ENCODE measurements at regions not wholly inside any gene's neighbourhood (a gene's known extent, or its start where the extent isn't known, plus 50 kb on each side); places are given as distances from the start of the nearest gene placed in this dataset.

DNA sequence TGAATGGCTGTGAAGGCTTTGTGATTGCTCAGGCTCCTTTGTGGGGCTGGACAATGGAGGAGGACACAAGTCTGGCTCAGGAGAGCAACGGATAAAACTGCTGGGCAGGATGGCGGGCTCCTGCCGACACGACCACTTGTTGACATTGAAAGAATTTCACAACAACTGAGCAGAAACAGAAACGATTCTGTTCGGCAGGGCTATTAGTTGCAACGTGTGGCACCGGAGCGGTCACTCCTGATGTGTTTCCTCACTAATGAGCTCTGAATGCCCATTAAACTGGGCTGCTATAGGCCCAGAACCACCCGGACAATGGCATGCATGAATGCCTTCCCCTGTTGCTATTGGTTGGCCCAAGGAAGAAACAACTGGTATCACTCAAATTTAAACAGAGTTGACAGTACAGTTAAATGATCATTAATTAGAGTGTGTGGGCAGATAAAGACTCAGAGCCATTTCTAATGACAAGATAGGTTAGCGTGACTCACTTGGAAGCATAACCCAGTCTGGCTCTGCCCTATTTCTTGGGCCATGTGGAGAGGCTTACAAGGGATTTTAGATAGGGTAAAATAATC, 142.9 kb downstream of the ASCL1 start:
- DNase-seq: no peak

DNA sequence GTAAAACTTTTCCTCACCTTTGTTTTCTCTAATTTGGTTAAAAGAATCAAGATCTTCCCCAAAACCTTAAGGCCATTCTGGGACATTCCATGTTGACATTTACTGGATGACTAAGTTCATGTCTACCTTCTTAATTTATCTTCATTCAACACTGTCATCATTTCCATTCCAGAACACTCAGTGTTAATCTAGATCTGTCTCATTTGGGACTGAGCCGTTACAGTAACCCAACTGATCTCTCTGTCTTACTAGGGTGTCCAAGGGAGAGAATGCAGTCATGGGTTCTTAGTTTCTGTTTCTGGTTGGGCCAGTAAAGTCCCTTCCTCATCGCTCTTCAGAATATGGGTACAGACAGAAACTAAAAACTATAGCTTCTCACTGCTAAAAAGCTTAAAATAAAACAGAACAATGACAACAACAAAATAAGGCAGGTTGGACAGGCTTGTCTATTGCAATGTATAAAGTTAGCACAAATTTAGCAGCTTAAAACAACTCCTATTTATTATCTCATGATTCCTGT, 144.8 kb downstream of the ASCL1 start:
- no peak for DNase-seq

DNA sequence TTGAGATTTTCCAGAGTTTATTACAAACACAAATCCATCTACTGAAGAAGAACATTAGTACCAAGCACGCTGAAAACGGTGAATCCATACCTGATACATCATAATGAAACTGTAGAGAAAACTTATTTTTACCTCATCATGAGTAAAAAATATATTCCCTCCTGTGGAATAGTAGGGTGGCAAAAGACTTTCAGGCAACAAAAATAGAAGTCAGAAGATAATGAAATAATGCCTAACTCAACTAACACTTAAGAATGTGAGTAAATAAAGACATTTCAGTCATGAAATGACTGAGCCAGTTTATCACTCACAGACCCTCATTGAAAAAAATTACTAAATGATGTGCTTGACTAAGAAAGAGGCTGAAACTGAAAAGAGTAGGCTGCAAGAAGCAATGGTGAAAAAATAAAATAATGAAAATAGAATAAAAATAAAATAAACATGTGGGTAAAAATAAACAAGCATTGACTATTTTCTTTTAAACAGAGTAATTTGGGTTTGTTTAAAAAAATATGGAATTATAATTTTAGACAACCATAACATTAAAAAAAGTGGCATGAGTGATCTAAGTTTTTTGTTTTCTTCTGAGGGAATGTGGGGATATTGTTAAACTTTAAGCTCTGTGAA, 148.6 kb downstream of the ASCL1 start:
- DNase-seq: no peak

DNA sequence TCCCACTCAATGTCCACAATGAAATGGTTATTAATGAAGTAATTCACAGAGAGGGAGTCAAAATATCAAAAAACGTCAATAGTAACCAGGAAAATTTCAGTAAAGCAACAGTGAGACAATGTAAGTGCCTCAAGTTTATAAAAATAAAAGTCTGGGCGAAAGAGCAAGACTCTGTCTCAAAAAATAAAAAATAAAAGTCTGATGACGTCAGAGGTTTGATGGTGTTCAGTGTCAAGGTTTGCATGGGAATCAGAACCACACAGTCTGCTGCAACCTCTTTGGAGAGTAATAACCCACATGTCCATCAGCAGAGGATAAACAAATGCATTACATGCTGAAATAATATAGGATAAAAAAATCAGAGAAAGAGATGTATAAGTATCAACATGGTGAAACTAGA, 152.4 kb downstream of the ASCL1 start:
- DNase-seq: no peak

DNA sequence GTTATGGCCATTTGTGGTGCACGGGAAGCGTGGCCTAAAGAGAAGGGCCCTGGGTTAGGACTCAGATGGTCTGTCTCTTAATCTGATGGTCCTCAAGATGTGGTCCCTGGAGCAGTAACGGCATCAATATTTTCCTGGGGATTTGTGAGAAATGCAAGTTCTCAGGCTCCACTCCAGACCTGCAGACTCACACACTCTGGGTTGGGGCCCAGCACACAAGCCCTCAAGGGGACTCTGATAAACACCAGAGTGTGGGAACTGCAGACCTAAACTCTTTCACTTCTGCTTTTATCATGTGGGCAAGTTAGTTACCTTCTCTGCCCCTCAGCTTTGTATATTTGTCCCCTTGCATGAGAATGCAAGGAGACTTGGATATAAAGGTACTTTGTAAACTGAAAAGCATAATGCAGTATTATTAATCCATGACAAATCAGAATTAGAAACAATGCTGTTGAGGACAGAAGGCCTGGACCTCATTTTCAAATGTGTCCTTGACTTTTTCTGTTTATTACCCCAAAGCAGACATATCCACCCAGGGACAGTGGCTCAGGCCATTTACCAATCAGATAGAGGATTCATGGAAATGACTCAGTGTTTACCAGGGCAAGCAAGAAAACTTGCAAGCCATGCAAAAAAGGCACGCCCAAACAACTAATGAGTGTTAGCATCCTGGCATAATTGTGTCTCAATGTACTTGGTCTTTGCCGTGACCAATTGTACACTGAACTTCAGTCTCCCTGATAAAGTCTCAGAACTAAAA, 157.0 kb downstream of the ASCL1 start:
- DNase-seq: no peak

DNA sequence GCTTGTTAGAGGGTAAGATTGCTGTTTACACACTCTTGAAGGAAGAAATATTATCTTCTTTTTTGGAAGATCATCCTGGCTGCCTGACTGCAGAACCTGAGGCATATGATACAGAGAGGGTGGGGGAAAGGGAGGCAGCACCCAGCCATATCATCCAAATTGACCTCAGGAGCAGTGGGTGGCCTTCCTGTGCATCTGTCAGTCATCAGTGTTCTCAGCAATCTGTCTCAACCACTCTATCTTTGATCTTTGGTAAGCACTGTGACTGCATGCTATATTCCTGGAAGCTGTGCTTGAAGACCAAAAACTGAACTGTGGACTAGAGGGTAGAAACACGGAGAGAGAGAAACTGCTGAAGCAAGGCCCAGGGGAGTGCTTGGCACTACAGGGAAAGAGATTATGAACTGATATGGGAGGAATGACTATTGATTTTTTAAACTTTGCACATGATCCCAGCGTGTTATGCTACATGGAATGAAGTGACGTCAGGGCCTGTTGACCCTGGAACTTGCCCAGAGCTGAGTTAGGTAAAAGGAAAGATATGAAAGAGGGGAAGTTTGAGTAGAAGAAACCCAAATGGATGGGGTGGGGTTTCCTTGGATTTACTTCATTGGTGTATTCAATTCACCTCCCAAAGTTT, 171.5 kb downstream of the ASCL1 start:
- DNase-seq: no peak

DNA sequence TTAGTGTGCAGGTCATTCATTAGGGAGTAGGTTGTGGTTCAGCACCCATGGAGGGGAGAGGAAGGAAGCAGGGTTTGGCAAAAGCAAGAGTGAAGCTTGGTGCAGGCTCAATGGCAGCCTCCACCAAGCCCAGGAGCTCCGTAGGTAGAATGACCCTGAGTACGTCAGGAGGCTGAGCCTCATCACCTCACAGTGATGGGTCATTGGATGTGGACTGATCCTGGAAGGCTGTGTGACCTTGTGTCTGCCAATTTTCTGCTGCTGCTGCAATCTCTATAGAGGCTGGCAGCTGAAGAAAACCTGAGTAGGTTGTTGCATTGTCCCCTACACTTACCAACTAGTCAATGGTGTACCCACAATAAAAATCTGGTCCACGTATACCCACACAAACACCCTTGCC, 173.1 kb downstream of the ASCL1 start:
- DNase-seq: no peak

DNA sequence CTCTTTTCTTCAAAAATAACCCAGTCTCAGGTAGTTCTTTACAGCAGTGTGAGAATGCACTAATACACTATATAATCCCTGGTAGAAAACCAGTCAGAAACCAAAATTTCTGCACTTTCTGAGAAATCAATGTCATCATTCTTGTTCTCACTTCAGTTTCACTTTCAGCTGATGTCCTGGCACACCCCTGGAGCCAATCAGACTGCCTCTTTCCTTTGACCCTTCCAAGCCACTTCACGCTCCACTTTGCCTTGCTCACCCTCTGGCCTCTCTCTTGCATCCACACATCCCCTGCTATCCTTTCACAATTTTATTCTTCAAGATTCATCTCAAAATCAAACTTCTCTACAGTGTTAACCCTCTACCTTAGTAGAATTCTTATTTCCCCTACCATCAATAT, 181.1 kb downstream of the ASCL1 start:
- DNase-seq: no peak

DNA sequence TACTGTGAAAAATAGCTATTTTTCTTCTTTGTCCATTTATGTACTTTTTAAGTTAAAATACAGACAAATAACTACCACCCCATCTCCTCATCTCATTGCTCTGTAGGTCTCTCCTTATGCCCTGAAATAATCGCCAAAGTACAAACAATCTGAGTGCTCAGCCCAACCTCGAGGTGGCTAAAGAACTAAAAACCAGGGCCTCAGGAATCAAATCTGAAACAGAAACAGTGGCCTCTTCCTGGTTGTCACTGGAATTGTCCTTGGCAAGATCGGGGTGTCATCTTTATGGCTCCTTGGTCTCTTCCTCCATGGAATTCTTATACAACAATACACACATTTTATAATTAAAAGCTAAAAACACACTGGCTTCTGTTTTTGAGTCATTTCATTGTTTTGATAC, 182.4 kb downstream of the ASCL1 start:
- DNase-seq: no peak

DNA sequence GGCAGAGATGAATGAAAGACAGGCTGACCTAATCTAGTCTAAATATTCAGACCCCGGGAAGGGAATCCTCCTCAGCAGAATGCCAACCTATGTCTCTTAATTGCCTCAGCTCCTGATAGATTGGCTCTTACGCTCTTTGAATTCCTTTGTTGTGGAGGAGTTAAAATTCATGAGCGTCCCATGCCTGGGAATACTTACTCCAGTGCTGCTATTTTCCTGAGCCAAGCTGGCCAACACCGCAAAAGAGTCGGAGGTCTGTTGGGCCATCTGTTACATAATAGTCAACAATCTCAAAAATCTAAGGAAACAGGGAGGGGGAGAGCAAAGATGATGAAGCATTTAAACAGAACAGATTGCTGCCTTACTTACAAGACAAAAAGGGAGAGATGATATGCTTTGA, 182.8 kb downstream of the ASCL1 start:
- no peak for DNase-seq

DNA sequence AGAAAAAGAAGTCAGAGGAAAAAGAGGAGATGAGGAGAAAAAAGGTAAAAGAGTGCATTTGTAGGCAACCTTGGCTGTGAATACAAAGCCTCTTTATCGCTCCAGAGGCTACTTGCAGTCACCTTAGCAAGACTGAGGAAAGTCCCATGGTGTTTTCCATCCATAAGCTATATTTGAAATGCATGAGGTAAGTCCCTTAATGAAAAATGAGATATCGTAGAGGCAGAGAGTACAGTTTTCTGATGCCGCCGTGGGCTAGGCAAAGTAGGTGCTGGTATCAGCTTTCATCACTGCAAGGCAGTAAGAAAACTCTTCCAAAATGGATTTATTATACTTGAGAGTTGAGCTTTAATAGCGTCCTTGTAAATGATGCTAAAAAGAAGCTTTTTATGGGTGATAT, 186.8 kb downstream of the ASCL1 start:
- DNase-seq: no peak

DNA sequence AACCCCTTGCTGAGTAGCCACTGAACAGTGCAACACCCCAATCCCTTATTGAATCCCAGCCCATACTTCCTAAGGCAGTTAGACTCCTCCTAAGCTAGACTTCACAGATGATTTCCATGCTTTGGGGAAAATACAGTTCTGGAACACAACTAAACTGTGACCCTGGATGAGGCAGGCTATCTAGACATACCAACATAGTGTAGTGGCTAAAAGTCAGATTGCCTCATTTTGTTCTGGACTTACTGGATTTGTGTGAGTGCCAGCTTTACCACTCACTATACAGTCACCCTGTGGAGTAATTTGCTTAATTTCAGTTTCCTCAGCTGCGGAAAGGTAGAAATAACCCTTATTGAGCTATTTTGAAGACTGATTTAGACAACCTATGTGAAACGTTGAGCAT, 203.1 kb downstream of the ASCL1 start:
- DNase-seq: no peak

DNA sequence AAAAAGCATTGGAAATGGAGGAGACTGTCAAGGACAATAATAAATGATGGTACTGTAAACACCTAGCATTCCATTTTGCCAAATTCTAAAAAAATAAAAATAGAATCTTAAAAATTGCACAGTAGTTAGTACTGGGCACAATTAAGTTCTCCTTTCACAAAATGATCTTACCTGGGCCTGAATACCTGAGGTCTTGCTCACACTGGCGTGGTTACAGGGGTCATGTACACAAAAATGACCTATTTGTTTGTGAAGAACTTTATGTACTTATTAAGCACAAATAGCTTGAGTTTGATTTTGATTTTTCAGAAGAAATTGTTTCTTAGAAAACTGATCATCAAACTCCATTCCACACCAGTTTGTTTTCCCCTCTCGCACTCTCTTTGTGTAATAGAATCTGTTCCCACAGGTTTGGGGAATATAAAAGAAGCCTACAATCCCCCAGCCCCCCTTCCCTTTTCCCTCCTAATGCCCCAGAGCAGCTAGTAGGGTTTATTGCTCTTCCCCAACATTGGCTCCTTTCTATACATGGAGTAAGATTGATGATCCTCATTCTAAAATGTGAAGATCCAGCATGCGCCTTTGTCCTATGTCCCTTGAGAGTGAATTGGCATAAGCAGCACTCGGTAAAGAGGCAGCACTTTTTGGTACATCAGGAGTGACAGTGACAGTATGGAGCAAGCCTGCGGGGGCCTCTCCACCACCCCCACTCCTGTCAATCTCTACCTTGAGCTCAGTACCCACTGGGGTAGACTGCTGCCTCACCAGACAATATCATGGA, 204.3 kb downstream of the ASCL1 start:
- no peak for DNase-seq

DNA sequence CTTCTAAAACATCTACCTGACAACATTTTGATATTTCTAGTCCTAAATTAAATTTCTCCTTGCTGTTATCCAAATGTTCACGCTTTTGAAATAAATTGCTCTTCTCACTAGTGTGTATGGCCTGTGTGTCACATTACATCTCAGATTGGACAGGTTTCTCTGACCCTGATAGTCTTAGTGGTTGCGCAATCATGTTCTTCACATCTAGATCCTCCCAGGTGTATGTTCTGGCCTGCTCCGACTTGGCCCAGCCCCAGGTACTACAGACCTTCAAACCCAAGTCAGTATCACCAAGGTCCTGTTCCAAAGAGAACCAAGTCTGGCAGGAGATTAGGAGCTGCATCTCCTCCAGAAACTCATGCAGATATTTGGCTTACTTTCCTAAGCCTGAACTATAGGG, 209.5 kb downstream of the ASCL1 start:
- no peak for DNase-seq

DNA sequence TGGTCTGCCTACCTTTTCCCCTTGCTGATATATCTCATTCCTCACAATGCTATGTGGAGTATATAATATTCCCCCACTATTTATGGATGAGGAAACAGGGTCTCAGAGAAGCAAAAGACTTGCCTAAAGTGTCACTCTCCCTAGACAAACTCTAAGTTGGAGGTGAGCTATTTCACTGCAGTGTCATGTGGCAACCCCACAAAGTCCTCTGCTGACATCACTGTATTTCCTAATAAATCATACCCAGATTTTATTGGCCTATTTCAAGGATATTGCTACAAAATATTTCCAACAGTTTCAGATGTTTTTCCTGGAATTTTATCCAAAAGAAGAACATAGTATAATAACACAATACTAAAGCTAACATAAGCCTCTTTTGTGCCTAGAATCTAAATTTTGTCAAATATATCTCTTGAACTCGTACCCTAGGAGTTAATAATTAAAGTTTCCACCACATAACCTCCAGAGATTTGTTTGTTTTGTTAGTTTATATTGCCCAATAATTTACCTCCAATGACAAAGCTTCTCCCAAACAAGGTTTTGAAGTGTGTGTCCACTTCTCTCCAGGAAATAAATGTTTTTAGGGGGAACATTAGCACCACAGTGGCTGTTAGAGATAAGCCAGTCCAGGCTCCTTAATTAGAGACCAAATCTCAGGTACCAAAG, 215.1 kb downstream of the ASCL1 start:
- no peak for DNase-seq

DNA sequence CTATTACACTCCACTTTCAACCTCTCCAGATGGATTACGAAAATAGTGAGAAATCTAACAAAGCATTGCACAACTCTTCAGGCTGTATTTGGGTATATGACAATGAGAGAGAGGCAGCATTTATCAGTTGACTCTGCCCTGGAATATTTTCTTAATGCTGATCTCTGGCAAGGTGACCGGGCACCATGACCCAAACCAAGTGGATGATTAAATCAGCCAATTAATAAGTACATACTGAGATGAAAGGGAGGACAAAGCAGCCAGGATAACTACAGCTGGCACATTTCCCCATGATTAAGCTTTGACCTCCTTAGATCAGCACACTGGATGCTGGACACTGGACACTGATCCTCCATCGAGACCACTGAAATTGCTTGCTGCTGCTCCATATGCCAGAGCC, 218.2 kb downstream of the ASCL1 start:
- no peak for DNase-seq

DNA sequence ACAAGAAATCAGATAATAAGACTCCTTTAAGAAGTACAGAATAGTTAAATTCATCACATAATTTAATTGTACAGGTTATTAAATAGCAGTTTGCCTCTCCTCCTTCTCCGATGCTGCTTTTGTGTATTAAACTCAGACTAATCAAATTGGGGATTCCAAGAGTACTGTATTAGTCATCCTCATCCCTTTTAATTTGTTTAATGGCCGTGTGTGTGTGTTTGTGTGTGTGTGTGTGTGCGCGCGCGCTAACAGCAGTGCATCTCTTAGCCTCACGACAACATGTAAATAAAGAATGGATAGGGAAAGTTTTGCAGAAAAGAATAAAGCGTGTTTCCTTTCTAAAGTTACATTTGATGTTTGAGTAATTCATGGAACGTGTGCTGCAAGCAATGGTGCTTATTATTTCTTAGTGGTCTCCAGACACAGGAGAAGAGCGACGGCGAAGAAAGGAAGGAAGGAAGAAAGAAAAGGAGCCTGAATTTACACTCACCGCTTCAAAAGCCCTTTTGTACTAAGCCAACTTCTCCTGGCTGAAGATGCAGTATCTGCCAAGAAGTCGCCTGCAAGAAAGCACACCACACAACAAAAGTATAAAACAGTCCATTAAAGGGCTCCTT, 220.3 kb downstream of the ASCL1 start:
- DNase-seq: no peak

DNA sequence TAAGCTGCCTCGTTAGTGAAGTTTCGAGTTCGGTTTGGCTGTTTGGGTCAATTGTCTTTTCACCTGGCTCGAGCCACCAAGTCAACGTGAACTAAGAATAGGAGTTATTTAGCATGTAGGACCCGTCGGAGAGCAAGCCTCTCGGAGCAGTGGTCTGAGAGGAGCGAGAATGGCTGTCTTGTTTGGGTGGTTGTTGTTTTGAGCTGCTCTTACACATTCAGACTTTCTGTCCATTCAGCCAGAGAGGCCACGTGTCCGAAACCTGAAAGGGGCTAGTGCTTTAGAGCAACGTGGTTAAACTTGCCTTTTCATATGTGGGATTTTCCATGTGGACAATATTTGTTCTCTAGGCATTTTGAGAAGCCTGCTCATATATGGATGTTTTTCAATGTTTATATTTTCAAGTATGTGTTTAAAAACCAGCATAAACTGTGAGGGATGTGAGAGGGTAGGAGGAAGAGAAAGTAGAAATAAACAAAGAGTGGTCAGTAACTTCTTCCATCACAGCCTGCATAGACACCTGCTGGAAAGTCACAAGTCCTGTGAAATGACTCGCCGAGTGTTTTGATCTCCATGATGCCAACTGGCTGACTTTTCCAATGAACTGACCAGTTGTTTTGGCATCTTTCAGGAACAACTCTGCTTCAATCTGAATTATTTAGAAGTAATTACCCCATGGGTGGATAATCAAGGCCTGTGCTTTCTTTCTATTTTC, 221.0 kb downstream of the ASCL1 start:
- no peak for DNase-seq

DNA sequence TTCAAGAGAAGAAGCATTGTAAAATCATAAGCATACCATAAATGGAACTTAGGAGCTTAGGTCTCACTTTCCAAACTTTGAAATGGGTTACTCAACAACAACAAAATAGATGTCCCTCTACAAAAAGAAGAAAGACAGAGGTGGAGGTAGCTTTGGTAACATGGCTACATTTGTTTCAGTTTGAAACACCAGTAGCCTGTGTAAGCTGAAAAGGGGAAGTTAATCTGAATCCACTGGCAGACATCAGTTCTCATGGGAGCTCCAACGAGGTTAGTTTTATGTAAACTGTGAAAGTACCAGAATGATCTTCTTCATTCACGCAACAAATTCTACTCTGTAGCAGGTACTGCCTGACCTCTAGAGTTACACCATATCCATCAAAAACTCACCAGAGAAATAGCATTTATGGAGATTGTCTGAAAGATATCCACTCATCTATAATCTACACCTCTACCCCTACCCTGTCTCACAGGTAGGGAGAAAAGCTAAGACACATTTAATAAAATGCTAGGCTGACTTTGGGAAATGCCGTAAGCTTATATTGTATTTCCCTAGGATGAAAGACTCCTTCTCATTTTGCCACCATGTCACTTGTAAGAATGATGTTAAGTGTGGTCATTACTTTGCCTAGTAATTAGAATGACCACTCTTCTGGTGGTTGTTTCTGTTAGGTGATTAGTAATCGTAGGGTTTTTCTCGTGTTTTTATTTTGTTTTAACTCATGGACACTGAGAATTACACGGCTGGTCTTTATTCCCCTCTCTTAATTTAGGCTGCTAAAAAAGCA, 224.1 kb downstream of the ASCL1 start:
- DNase-seq: no peak

DNA sequence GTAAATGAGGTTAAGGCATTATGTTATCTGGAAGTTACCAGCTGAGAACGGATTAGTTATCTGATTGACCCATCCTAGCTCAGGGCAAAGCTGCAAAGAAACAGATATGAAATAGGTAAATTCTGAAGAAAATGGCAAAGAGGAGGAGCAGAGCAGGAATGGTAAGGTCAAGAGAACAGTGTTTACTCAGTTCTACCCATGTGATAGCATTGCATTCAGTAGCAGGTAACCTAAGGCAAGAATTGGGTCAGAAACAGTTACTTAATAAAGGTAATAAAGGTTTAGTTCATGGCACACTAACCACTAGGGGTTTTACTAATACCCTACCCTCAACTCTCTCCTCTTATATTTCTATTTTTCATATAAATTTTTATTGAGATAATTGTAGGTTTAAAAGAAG, 224.8 kb downstream of the ASCL1 start:
- DNase-seq: no peak

DNA sequence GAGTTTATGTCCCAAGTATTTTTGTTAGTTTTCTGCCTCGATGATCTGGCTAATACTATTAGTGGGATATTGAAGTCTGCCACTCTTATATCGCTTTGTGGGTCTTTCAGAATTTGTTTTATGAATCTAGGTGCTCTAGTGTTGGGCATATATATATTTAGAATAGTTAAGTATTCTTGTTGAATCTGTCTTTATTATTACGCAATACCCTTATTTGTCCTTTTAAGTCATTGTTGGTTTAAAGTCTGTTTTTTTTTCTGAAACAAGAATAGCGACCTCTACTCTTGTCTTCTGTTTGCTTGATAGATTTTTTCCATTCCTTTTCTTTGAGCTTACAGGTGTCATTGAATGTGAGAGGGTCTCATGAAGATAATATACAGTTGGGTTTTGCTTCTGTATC, 239.0 kb downstream of the ASCL1 start:
- DNase-seq: no peak
